ENCODE measurements at regions not wholly inside any gene's neighbourhood (a gene's known extent, or its start where the extent isn't known, plus 50 kb on each side); places are given as distances from the start of the nearest gene placed in this dataset.
"Not testable (repeated sequence)": the region's sequence is repeated elsewhere in the genome, so short reads cannot be mapped to it uniquely, and the experiment has no call there.

- not testable (repeated sequence) for TF ChIP-seq CTCF (conservative IDR thresholded peaks at IDR 0.05); EZH2 (IDR thresholded peaks at IDR 0.05; ENCODE audit: low read depth)
Measured at GRCh38 chr15:24158306-24158705, 471.2 kb upstream of the NDN start.

Data from PC-9 (cell line).